Upper lobe of left lung (tissue), 4 donors: ENCODE measurements at regions not wholly inside any gene's neighbourhood (a gene's known extent, or its start where the extent isn't known, plus 50 kb on each side); places are given as distances from the start of the nearest gene placed in this dataset.

Source experiments
- EP300 ChIP-seq, 4 donors: sonication (generic); formaldehyde crosslinking; IDR thresholded peaks; one replicate each; pipeline ENCODE4 v1.5.1; 2017; ENCODE audit warnings: antibody characterized with exemption in 4 of 4, control low read depth in 2 of 4
- POLR2A ChIP-seq, 4 donors: fragments of 450-650 bp; IDR thresholded peaks; one replicate each; pipeline ENCODE4 v1.5.1; 2016 to 2017; ENCODE audit warnings: antibody characterized with exemption in 4 of 4, mild to moderate bottlenecking in 2 of 4
- TF ChIP-seq, protein P1 (sequence below), 6 experiments: fragments of 450-650 bp in 4 of 6; fragments of 200-600 bp in 2 of 6; sonication (generic) in 2 of 6; IDR thresholded peaks; one replicate each; pipeline ENCODE4 v1.5.1; 2016 to 2019; ENCODE audit warnings: antibody characterized with exemption in 6 of 6

DNA sequence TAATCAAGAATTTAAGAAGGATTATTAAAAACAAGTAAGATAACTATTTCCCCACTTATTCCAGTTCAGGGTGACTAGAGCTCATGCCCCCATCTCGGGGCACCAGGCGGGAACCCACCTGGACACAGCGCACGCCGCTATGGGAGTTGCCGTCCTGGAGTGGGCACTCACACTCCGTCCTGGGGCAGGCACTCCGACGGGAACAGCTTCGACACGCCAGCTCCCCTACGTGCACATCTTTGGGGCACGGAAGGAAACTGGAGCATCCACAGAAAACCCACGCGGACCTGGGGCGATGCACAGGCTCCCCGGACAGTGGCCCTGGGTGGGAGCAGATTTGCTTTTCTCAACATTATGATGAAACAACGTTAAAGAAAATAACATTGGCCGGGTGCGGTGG, 52.0 kb upstream of the GATA5 start:
- TF ChIP-seq, protein P1, sequence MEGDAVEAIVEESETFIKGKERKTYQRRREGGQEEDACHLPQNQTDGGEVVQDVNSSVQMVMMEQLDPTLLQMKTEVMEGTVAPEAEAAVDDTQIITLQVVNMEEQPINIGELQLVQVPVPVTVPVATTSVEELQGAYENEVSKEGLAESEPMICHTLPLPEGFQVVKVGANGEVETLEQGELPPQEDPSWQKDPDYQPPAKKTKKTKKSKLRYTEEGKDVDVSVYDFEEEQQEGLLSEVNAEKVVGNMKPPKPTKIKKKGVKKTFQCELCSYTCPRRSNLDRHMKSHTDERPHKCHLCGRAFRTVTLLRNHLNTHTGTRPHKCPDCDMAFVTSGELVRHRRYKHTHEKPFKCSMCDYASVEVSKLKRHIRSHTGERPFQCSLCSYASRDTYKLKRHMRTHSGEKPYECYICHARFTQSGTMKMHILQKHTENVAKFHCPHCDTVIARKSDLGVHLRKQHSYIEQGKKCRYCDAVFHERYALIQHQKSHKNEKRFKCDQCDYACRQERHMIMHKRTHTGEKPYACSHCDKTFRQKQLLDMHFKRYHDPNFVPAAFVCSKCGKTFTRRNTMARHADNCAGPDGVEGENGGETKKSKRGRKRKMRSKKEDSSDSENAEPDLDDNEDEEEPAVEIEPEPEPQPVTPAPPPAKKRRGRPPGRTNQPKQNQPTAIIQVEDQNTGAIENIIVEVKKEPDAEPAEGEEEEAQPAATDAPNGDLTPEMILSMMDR (IDR thresholded peaks at IDR 0.05): no peak
- TF ChIP-seq POLR2A (IDR thresholded peaks at IDR 0.05) (no peak), EP300 (IDR thresholded peaks at IDR 0.05) (no peak)
